IPS-18c (cell line): ENCODE measurements at regions not wholly inside any gene's neighbourhood (a gene's known extent, or its start where the extent isn't known, plus 50 kb on each side); places are given as distances from the start of the nearest gene placed in this dataset.

Experiments
- H3K4me3 ChIP-seq: 2 replicates; pipeline ENCODE4 v1.7.0; 2013; ENCODE audit warnings: low read depth, mild to moderate bottlenecking, low read length, moderate library complexity; ENCODE audit not compliant: insufficient read depth
- H3K9me3 ChIP-seq: one replicate; pipeline ENCODE4 v1.6.1; 2013; ENCODE audit warnings: mild to moderate bottlenecking, low read length, moderate library complexity; ENCODE audit not compliant: control insufficient read depth, insufficient read depth

GRCh38 chr6:40898073-40898472, 140.9 kb downstream of the UNC5CL start:
- H3K4me3 ChIP-seq = no peak overlapping the region
- no peaks in the 10 kb centered on the region for H3K9me3 ChIP-seq

- Histone ChIP-seq H3K9me3 (no peaks in the 10 kb centered on the region), H3K4me3 (no peak overlapping the region)
Measured at GRCh38 chr6:40897390-40898003, 141.5 kb downstream of the UNC5CL start.

- no peak overlapping the region for H3K4me3 ChIP-seq
Measured at GRCh38 chr6:40896696-40897095, 142.3 kb downstream of the UNC5CL start.

GRCh38 chr6:40894962-40895799, 143.8 kb downstream of the UNC5CL start:
- H3K9me3 ChIP-seq = no peaks in the 10 kb centered on the region
- no peak overlapping the region for H3K4me3 ChIP-seq

More at GRCh38 chr6:40896696-40897095, 142.3 kb downstream of the UNC5CL start:
- H3K9me3 ChIP-seq = no peaks in the 10 kb centered on the region

GRCh38 chr6:40893021-40893420, 146.0 kb downstream of the UNC5CL start:
- Histone ChIP-seq H3K9me3 (no peaks in the 10 kb centered on the region), H3K4me3 (no peak overlapping the region)

DNA sequence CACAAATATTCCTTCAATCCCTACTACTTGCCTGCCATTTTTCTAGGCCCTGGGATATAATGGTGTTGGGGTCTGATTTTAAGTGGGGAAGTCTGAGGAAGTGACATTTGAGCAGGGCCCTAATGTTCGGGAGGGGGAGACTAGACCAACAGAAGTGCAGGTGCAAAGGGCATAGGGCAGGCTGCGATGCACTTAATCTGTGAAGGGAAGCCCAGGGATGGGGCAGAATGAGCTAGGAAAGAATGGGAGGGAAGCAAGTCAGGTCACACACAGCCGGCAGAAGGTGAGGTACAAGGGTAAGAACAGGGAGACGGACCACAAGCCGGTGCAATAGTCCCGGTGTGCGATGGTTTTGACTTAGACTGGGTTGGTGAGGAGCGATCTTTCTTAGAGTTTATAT, 146.8 kb downstream of the UNC5CL start:
- no peaks in the 10 kb centered on the region for H3K9me3 ChIP-seq
- H3K4me3 ChIP-seq = no peak overlapping the region

GRCh38 chr6:40891686-40892085, 147.3 kb downstream of the UNC5CL start:
- Histone ChIP-seq H3K4me3 (no peak overlapping the region), H3K9me3 (no peaks in the 10 kb centered on the region)

- no peaks in the 10 kb centered on the region for H3K9me3 ChIP-seq
- no peak overlapping the region for H3K4me3 ChIP-seq
Measured at GRCh38 chr6:40891131-40891530, 147.9 kb downstream of the UNC5CL start.

DNA sequence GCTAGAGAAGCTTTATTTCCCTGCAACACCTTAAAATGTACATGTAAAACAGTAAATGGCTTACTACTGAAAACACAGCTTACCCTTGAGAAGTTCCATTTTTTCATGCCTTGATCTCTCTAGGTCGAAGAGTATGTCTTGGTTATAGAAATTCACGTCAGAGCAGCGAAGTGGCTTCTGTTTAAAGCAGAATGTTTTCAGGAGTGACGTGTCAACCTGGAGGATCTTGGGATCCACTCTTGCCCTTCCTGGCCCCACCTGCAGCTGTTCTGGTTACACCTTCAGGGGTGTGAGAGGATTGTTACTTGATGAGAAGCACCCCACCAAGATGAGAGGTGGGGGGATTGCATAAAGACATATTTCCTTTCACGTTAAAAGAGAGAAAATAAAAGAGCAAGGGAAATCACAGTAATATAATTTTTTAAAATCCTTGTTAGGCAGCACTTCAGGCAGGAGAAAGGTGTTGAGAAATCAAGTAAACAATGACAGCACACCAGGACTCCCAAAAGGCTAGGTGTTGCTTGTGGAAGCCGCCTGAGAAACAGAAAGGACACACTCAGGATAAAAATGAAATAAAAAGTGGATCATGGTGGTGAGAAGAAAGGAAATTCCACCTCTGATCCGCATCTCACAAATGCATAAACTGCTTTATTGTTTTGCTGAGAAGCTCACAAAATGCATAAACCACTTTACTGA, 149.7 kb downstream of the UNC5CL start:
- Histone ChIP-seq H3K9me3 (no peaks in the 10 kb centered on the region), H3K4me3 (no peak overlapping the region)

DNA sequence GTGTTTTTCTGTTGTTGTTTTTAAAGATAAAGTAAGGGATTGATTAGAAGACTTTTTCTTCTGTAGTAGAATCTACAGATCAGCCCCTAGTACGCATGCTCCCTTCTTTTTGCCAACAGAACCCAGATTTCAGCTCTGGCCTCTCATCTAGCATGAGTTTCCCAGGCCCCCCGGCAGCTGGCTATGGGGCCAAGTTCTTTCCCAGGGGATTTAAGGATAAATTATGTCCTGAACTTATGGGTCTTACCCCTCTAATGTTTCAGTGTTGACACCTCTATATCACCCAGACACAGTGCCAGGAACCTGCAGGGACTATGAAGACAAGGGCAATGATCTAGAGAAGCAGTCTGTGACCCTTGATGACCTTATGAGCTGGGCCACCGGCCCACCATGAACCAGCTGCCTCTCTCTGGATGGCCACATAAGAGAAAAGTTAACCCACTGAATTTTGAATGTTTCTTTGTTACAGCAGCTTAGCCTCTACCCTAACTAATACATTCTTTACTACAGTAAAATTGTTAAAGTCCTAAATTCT, 150.5 kb downstream of the UNC5CL start:
- H3K9me3 ChIP-seq = no peaks in the 10 kb centered on the region
- no peak overlapping the region for H3K4me3 ChIP-seq

- H3K4me3 ChIP-seq = no peak overlapping the region
- H3K9me3 ChIP-seq = no peaks in the 10 kb centered on the region
Measured at GRCh38 chr6:40887792-40888340, 151.2 kb downstream of the UNC5CL start.

DNA sequence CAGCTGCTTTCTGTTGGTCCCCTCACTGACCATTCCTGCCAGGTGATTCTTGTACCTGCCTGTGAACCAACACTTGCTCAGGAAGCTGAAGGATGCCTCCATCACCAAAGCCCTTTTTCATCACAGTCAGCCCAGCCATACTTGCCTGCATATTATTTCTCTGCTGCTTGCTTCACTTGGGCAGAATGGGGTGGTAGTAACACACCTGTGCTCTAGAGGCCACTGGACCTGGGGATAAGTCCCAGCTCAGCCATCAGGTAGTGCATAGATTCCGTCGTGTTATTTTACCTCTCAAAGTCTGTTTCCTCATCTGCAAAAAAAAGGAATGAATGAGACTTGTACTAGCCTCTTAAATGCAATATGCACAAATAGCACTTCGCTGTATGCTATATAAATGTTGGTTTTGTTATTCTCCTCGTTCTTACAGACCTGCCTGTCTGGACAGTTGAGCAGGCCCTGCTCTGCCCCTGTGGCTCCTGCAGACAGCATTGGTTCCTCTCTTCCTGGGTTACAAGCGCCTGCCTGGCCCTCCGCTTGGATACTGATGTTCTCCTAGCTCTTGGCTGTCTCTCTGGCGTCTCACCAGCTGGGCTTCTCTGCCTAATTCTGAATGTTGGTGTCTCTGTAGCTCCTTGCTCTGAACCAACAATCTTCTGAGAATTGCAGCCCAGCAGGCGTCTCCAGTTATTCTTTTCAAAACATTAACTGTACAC, 151.8 kb downstream of the UNC5CL start:
- Histone ChIP-seq H3K4me3 (no peak overlapping the region), H3K9me3 (no peaks in the 10 kb centered on the region)

GRCh38 chr6:40885139-40885774, 153.8 kb downstream of the UNC5CL start:
- no peaks in the 10 kb centered on the region for H3K9me3 ChIP-seq
- H3K4me3 ChIP-seq = no peak overlapping the region

DNA sequence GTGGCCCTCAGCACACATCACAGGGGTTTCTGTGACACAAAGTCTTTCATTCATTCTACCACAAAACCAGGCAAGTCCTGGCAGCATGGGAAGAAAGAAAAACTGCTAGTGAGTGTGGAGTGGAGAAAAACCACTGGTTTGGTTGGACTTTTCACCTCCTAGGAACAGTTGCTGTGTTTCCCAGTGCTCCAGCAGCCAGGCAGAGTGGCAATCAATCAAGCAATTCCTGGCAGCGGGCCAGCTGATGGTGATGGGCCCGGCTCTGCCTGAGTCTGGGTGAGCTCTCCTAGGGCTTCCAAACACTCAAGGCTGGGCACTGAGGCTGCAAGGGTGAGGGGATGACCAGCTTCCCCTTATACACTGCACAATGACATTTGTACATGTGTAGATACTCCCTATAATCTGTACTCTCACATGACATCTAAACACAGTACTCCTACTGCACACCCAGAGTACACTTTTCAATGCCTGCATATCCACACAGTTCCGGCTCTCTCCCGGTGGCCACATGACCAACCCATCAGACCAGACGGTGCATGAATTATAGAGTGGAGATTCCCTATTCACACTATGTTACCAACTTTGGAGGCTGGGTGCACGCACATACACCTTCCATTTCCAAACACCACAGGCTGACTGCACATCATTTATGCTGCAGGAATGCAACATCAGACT, 156.6 kb downstream of the UNC5CL start:
- H3K4me3 ChIP-seq = no peak overlapping the region
- H3K9me3 ChIP-seq = no peaks in the 10 kb centered on the region

DNA sequence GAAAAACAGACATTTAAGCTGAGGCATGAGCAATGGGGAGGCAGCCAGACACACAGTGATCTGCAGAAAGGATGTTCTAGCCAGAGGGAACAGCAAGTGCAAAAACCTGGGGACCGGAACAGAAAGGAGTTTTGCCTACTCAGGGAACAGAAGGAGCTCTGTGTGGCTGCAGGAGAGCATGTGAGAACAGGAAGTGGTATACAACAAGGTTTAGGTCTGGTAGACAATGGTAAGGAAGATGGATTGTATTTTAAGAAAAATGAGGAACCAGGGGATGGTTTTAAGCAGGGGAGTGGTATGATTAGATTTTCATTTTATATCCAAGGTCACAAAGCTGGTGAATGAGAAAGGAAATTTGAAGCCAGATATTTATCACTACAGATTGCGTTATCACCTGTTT, 157.5 kb downstream of the UNC5CL start:
- Histone ChIP-seq H3K9me3 (no peaks in the 10 kb centered on the region), H3K4me3 (no peak overlapping the region)

GRCh38 chr6:40880906-40881305, 158.1 kb downstream of the UNC5CL start:
- H3K9me3 ChIP-seq = no peaks in the 10 kb centered on the region
- H3K4me3 ChIP-seq = no peak overlapping the region
